ENCODE measurements at regions not wholly inside any gene's neighbourhood (a gene's known extent, or its start where the extent isn't known, plus 50 kb on each side); places are given as distances from the start of the nearest gene placed in this dataset.

DNA sequence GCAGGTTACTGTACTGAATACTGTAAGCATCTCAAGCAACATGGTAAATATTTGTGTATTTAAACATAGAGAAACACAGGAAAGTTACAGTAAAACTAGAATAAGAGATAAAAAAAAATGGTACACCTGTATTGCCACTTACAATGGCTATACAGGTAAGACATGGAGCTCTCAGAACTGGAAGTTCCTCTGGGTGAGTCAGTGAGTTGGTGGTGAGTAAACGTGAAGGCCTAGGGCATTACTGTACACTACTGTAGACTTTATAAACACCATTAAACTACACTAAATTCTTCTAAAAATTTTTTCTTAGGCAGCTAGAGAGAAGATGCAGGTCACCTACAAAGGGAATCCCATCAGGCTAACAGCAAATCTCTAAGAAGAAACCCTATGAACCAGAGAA, 872.9 kb downstream of the TAF11L14 start:
- H4K8ac ChIP-seq (ENCODE audit: low read depth, low read length), result no peak overlapping the region
- no peak overlapping the region for H4K12ac ChIP-seq (ENCODE audit: low read depth, low read length)

DNA sequence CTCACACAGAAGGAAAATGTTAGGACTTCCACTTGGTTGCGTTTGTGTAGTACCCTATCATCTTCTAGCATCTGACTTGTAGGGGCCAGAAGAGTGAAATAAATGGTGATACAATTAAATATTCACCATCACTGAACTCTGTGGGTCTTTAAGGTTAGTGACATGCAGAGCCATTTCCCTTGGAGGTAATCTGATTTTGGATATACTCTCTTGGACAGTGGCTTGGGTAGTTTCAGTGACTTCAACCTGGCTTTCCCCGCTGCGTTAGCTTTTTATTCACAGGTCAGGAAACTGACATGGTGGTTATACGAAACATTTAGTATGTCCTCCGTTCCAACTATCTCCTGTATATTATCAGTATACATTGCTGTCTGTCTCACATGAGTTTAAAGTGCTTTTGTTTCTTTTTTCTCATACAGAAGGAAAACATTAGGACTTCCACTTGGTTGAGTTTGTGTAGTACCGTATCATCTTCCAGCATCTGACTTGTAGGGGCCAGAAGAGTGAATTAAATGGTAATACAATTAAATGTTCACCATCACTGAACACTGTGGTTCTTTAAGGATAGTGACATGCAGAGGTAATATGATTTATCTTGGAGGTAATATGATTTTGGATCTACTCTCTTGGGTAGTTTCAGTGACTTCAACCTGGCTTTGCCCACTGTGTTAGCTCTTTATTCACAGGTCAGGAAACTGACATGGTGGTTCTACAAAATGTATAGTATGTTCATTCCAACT, 883.6 kb downstream of the TAF11L14 start:
- Histone ChIP-seq H3K79me1 (ENCODE audit: low read length) (peaks cover 2% of the 10 kb centered on the region), H2BK5ac (ENCODE audit: low read depth, low read length, poor library complexity) (no peak overlapping the region), H3K4ac (ENCODE audit: low read depth, low read length) (no peak overlapping the region), H3K18ac (ENCODE audit: low read length) (no peak overlapping the region), H3K23ac (ENCODE audit: low read length) (no peak overlapping the region), H3K9me3 (ENCODE audit: insufficient read depth, low read depth, low read length) (no peaks in the 10 kb centered on the region), H3K4me2 (ENCODE audit: low read length) (no peak overlapping the region), H2BK12ac (ENCODE audit: low read length) (no peak overlapping the region), H4K91ac (ENCODE audit: low read depth, low read length) (no peak overlapping the region), H2AFZ (ENCODE audit: insufficient read depth, low read length, poor library complexity) (no peak overlapping the region), H3K4me3 (ENCODE audit: low read depth, low read length) (no peak overlapping the region), H3K27ac (ENCODE audit: low read depth, low read length) (no peak overlapping the region), H3K9ac (ENCODE audit: low read length) (no peak overlapping the region), H4K12ac (ENCODE audit: low read depth, low read length) (no peak overlapping the region), H2AK5ac (ENCODE audit: low read length) (no peak overlapping the region), H3K36me3 (ENCODE audit: control insufficient read depth in 1 of 2, insufficient read depth in 2 of 2, low read length in 2 of 2) (no peaks in the 10 kb centered on the region), H3K27me3 (ENCODE audit: insufficient read depth, low read length) (no peaks in the 10 kb centered on the region), H3K79me2 (ENCODE audit: control insufficient read depth, insufficient read depth, low read length, poor library complexity) (no peaks in the 10 kb centered on the region), H4K8ac (ENCODE audit: low read depth, low read length) (no peak overlapping the region), H3K4me1 (ENCODE audit: control insufficient read depth in 1 of 2, insufficient read depth in 2 of 2, low read length in 2 of 2) (peaks cover 0 to 3% of the 10 kb centered on the region in 2 experiments), H2BK120ac (ENCODE audit: insufficient read depth, low read length, poor library complexity) (no peak overlapping the region), H3K14ac (ENCODE audit: low read length) (no peak overlapping the region)
- no peak for DNase-seq
- no CpG with 5 or more reads among the region's 6 CpGs for WGBS (ENCODE audit: extremely low coverage, insufficient coverage, insufficient read length)

More for the DNA sequence above, 872.9 kb downstream of the TAF11L14 start:
- no peak overlapping the region for H2AK5ac ChIP-seq (ENCODE audit: low read length)
- H3K79me2 ChIP-seq (ENCODE audit: control insufficient read depth, insufficient read depth, low read length, poor library complexity), result no peaks in the 10 kb centered on the region
- no peak overlapping the region for H4K91ac ChIP-seq (ENCODE audit: low read depth, low read length)
- no peak overlapping the region for H2BK12ac ChIP-seq (ENCODE audit: low read length)
- no peak overlapping the region for H2AFZ ChIP-seq (ENCODE audit: insufficient read depth, low read length, poor library complexity)
- H3K4ac ChIP-seq (ENCODE audit: low read depth, low read length), result no peak overlapping the region
- no peaks in the 10 kb centered on the region for H3K4me1 ChIP-seq (ENCODE audit: control insufficient read depth in 1 of 2, insufficient read depth in 2 of 2, low read length in 2 of 2)
- H3K27ac ChIP-seq (ENCODE audit: low read depth, low read length), result no peak overlapping the region
- H2BK5ac ChIP-seq (ENCODE audit: low read depth, low read length, poor library complexity), result no peak overlapping the region
- H3K18ac ChIP-seq (ENCODE audit: low read length), result no peak overlapping the region
- H3K9me3 ChIP-seq (ENCODE audit: insufficient read depth, low read depth, low read length), result no peaks in the 10 kb centered on the region
- WGBS (ENCODE audit: extremely low coverage, insufficient coverage, insufficient read length), result no CpG with 5 or more reads among the region's 1 CpG
- H3K4me3 ChIP-seq (ENCODE audit: low read depth, low read length), result no peak overlapping the region
- no peak overlapping the region for H3K14ac ChIP-seq (ENCODE audit: low read length)
- no peaks in the 10 kb centered on the region for H3K27me3 ChIP-seq (ENCODE audit: insufficient read depth, low read length)
- no peak overlapping the region for H3K23ac ChIP-seq (ENCODE audit: low read length)
- no peaks in the 10 kb centered on the region for H3K79me1 ChIP-seq (ENCODE audit: low read length)
- DNase-seq, result peak; percentile 20 to 65
- no peak overlapping the region for H2BK120ac ChIP-seq (ENCODE audit: insufficient read depth, low read length, poor library complexity)
- no peak overlapping the region for H3K4me2 ChIP-seq (ENCODE audit: low read length)
- no peak overlapping the region for H3K9ac ChIP-seq (ENCODE audit: low read length)
- H3K36me3 ChIP-seq (ENCODE audit: control insufficient read depth in 1 of 2, insufficient read depth in 2 of 2, low read length in 2 of 2), result no peaks in the 10 kb centered on the region

DNA sequence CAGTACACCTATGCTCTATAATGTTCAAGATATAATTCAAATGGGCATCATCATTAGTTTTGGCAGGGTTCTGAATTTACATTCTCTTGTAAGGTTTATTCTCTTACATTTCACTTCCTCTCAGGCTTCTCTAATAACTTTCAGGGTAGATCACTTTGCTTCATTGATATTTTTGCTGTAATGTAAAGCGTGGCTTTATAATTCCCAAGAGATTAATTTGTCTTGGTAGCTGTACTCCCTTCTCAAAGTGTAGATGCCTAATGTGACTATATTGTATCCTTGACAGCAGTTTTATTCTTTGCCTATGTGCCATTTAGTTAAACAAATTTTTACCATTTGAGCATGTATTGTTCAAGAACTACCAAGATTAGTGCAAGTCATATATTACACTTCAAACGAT, 889.1 kb downstream of the TAF11L14 start:
- no peak overlapping the region for H3K27ac ChIP-seq (ENCODE audit: low read depth, low read length)
- H3K27me3 ChIP-seq (ENCODE audit: insufficient read depth, low read length), result no peaks in the 10 kb centered on the region
- H4K91ac ChIP-seq (ENCODE audit: low read depth, low read length), result no peak overlapping the region
- no peak overlapping the region for H2BK120ac ChIP-seq (ENCODE audit: insufficient read depth, low read length, poor library complexity)
- no peak overlapping the region for H3K14ac ChIP-seq (ENCODE audit: low read length)
- WGBS (ENCODE audit: extremely low coverage, insufficient coverage, insufficient read length), result no CpG with 5 or more reads among the region's 2 CpGs
- no peak overlapping the region for H3K4me3 ChIP-seq (ENCODE audit: low read depth, low read length)
- no peak overlapping the region for H3K4ac ChIP-seq (ENCODE audit: low read depth, low read length)
- H2AK5ac ChIP-seq (ENCODE audit: low read length), result no peak overlapping the region
- H3K36me3 ChIP-seq (ENCODE audit: control insufficient read depth in 1 of 2, insufficient read depth in 2 of 2, low read length in 2 of 2), result no peaks in the 10 kb centered on the region
- no peaks in the 10 kb centered on the region for H3K4me1 ChIP-seq (ENCODE audit: control insufficient read depth in 1 of 2, insufficient read depth in 2 of 2, low read length in 2 of 2)
- no peaks in the 10 kb centered on the region for H3K9me3 ChIP-seq (ENCODE audit: insufficient read depth, low read depth, low read length)
- no peak overlapping the region for H3K18ac ChIP-seq (ENCODE audit: low read length)
- H2AFZ ChIP-seq (ENCODE audit: insufficient read depth, low read length, poor library complexity), result no peak overlapping the region
- no peak for DNase-seq
- H3K79me2 ChIP-seq (ENCODE audit: control insufficient read depth, insufficient read depth, low read length, poor library complexity), result no peaks in the 10 kb centered on the region
- H2BK12ac ChIP-seq (ENCODE audit: low read length), result no peak overlapping the region
- H4K12ac ChIP-seq (ENCODE audit: low read depth, low read length), result no peak overlapping the region
- no peak overlapping the region for H3K4me2 ChIP-seq (ENCODE audit: low read length)
- no peak overlapping the region for H4K8ac ChIP-seq (ENCODE audit: low read depth, low read length)
- no peaks in the 10 kb centered on the region for H3K79me1 ChIP-seq (ENCODE audit: low read length)
- no peak overlapping the region for H3K23ac ChIP-seq (ENCODE audit: low read length)
- no peak overlapping the region for H2BK5ac ChIP-seq (ENCODE audit: low read depth, low read length, poor library complexity)
- no peak overlapping the region for H3K9ac ChIP-seq (ENCODE audit: low read length)

DNA sequence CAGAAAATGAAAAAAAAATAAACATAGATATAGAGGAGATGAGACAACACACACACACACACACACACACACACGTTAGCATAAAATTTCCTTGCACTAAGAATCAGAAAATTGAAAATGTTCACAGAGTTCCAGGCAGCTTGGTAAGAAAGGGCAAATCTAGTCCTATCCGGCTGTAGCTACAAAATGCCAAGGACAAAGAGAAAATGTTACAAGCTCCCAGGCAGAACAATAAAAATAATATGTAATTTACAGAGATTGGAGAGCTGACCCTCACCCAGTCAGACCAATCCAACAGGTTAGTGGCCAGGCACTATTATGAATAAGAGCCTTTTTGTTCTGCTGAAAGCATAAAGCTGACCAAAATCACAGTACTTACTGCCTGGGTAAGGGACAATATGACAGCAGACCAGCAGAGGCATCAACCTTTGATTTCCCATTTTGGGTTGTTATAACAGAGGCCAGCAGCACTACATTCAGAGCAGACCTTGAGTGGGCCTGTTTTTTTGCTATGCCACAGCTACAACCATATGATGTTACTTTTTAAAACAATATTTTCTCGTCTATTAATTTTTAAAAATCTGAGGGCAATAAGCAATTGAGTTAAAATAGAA, 892.6 kb downstream of the TAF11L14 start:
- H3K79me2 ChIP-seq (ENCODE audit: control insufficient read depth, insufficient read depth, low read length, poor library complexity), result no peaks in the 10 kb centered on the region
- no peak overlapping the region for H3K4me3 ChIP-seq (ENCODE audit: low read depth, low read length)
- H3K14ac ChIP-seq (ENCODE audit: low read length), result no peak overlapping the region
- no peaks in the 10 kb centered on the region for H3K4me1 ChIP-seq (ENCODE audit: control insufficient read depth in 1 of 2, insufficient read depth in 2 of 2, low read length in 2 of 2)
- no peak overlapping the region for H3K27ac ChIP-seq (ENCODE audit: low read depth, low read length)
- no peak overlapping the region for H3K9ac ChIP-seq (ENCODE audit: low read length)
- no peaks in the 10 kb centered on the region for H3K79me1 ChIP-seq (ENCODE audit: low read length)
- no peak overlapping the region for H3K4ac ChIP-seq (ENCODE audit: low read depth, low read length)
- no peak overlapping the region for H2BK120ac ChIP-seq (ENCODE audit: insufficient read depth, low read length, poor library complexity)
- no peaks in the 10 kb centered on the region for H3K9me3 ChIP-seq (ENCODE audit: insufficient read depth, low read depth, low read length)
- H3K36me3 ChIP-seq (ENCODE audit: control insufficient read depth in 1 of 2, insufficient read depth in 2 of 2, low read length in 2 of 2), result no peaks in the 10 kb centered on the region
- DNase-seq, result no peak
- H2AFZ ChIP-seq (ENCODE audit: insufficient read depth, low read length, poor library complexity), result no peak overlapping the region
- no peak overlapping the region for H4K12ac ChIP-seq (ENCODE audit: low read depth, low read length)
- H4K91ac ChIP-seq (ENCODE audit: low read depth, low read length), result no peak overlapping the region
- H3K27me3 ChIP-seq (ENCODE audit: insufficient read depth, low read length), result no peaks in the 10 kb centered on the region
- no CpG with 5 or more reads among the region's 3 CpGs for WGBS (ENCODE audit: extremely low coverage, insufficient coverage, insufficient read length)
- H4K8ac ChIP-seq (ENCODE audit: low read depth, low read length), result no peak overlapping the region
- H2BK12ac ChIP-seq (ENCODE audit: low read length), result no peak overlapping the region
- no peak overlapping the region for H3K18ac ChIP-seq (ENCODE audit: low read length)
- no peak overlapping the region for H2AK5ac ChIP-seq (ENCODE audit: low read length)
- no peak overlapping the region for H2BK5ac ChIP-seq (ENCODE audit: low read depth, low read length, poor library complexity)
- no peak overlapping the region for H3K4me2 ChIP-seq (ENCODE audit: low read length)
- no peak overlapping the region for H3K23ac ChIP-seq (ENCODE audit: low read length)

Measured in trophoblast cell (in vitro differentiated cells and primary cell).